ENCODE measurements at regions not wholly inside any gene's neighbourhood (a gene's known extent, or its start where the extent isn't known, plus 50 kb on each side); places are given as distances from the start of the nearest gene placed in this dataset.

DNA sequence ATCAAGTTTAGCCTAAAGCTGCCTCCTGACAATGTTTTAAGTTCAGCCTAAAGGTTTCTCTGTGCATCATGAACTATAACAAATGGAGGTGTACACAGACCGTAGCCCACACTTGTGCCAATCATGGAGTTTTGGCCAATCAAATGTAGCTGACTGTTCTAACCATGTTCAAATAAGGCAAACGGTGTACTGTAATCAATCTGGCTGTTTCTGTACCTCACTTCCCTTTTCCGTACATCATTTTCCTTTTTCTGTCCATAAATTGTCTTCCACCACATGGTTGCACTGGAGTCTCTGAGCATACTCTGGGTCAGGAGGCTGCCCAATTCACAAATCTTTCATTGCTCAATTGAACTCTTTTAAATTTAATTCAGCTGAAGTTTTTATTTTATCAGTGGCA lies 132.2 kb upstream of the UST start:
- TF ChIP-seq, protein P1, sequence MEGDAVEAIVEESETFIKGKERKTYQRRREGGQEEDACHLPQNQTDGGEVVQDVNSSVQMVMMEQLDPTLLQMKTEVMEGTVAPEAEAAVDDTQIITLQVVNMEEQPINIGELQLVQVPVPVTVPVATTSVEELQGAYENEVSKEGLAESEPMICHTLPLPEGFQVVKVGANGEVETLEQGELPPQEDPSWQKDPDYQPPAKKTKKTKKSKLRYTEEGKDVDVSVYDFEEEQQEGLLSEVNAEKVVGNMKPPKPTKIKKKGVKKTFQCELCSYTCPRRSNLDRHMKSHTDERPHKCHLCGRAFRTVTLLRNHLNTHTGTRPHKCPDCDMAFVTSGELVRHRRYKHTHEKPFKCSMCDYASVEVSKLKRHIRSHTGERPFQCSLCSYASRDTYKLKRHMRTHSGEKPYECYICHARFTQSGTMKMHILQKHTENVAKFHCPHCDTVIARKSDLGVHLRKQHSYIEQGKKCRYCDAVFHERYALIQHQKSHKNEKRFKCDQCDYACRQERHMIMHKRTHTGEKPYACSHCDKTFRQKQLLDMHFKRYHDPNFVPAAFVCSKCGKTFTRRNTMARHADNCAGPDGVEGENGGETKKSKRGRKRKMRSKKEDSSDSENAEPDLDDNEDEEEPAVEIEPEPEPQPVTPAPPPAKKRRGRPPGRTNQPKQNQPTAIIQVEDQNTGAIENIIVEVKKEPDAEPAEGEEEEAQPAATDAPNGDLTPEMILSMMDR (IDR thresholded peaks at IDR 0.05): no peak
- TF ChIP-seq EZH2 (IDR thresholded peaks at IDR 0.05; ENCODE audit: borderline replicate concordance, insufficient read depth, low read depth, low read length, poor library complexity, severe bottlenecking): no peak

All from B cell (primary cell).